Endothelial cell of umbilical vein (primary cell): ENCODE measurements at regions not wholly inside any gene's neighbourhood (a gene's known extent, or its start where the extent isn't known, plus 50 kb on each side); places are given as distances from the start of the nearest gene placed in this dataset.

Experiments used
- CTCF ChIP-seq, 2 donors: IDR thresholded peaks; 1 replicate in 1 of 2; 2 replicates in 1 of 2; pipeline ENCODE4 v1.5.1; 2011; ENCODE audit warnings: low read length in 2 of 2, mild to moderate bottlenecking in 2 of 2, moderate library complexity in 2 of 2, control low read depth in 1 of 2, inconsistent platforms in 1 of 2, low read depth in 1 of 2; ENCODE audit not compliant: insufficient read depth in 1 of 2; ENCODE audit errors: extremely low read depth in 1 of 2
- EZH2 ChIP-seq: IDR thresholded peaks from 2 replicates; pipeline ENCODE4 v1.6.1; 2012; ENCODE audit warnings: borderline replicate concordance, low read depth, mild to moderate bottlenecking, moderate library complexity, low read length, inconsistent platforms; ENCODE audit not compliant: severe bottlenecking
- FOS ChIP-seq: IDR thresholded peaks from 2 replicates; pipeline ENCODE4 v1.6.1; 2011; ENCODE audit warnings: mild to moderate bottlenecking, low read length, moderate library complexity, borderline replicate concordance; ENCODE audit not compliant: insufficient read depth
- GATA2 ChIP-seq: IDR thresholded peaks from 2 replicates; pipeline ENCODE4 v1.7.0; 2011; ENCODE audit warnings: low read depth, mild to moderate bottlenecking, moderate library complexity, mixed read lengths, low read length; ENCODE audit not compliant: insufficient read length, insufficient read depth
- JUN ChIP-seq: IDR thresholded peaks from 2 replicates; pipeline ENCODE4 v1.6.1; 2011; ENCODE audit warnings: borderline replicate concordance, low read depth; ENCODE audit not compliant: insufficient read length, insufficient read depth
- MAX ChIP-seq: IDR thresholded peaks from 2 replicates; pipeline ENCODE4 v1.6.1; 2011; ENCODE audit not compliant: insufficient read depth, insufficient read length
- MYC ChIP-seq: IDR thresholded peaks from one replicate; pipeline ENCODE4 v1.6.1; 2011; ENCODE audit warnings: mild to moderate bottlenecking, low read depth, low read length
- POLR2A ChIP-seq: IDR thresholded peaks from 2 replicates; pipeline ENCODE4 v1.6.1; 2012; ENCODE audit warnings: low read depth, mild to moderate bottlenecking, control low read depth, low read length
- POLR2AphosphoS5 ChIP-seq: IDR thresholded peaks from 2 replicates; pipeline ENCODE4 v1.6.1; 2012; ENCODE audit warnings: low read depth, mild to moderate bottlenecking, control low read depth, low read length, moderate library complexity; ENCODE audit not compliant: insufficient read depth

GRCh38 chr2:70374616-70375015 is 72.7 kb upstream of the FAM136A start:
- no peak for TF ChIP-seq CTCF (IDR thresholded peaks at IDR 0.05; ENCODE audit: extremely low read depth in 1 of 2, insufficient read depth in 1 of 2, low read depth in 1 of 2, low read length in 2 of 2)
- no peak for TF ChIP-seq POLR2A
- TF ChIP-seq POLR2AphosphoS5, result no peak
- no peak for TF ChIP-seq MAX
- no peak for TF ChIP-seq FOS
- no peak for TF ChIP-seq EZH2
- TF ChIP-seq JUN, result no peak
- no peak for TF ChIP-seq MYC
- no peak for TF ChIP-seq GATA2
